ENCODE measurements at regions not wholly inside any gene's neighbourhood (a gene's known extent, or its start where the extent isn't known, plus 50 kb on each side); places are given as distances from the start of the nearest gene placed in this dataset.
"Not testable (repeated sequence)": the region's sequence is repeated elsewhere in the genome, so short reads cannot be mapped to it uniquely, and the experiment has no call there.

- WGBS, 2 donors (ENCODE audit: low coverage in 1 of 2) = 92 to 100% methylated on average over 1 to 2 of the region's 2 CpGs
- no peaks in the 10 kb centered on the region for H3K27me3 ChIP-seq
- intact Hi-C loops (cut with DNase I; ENCODE audit: low total_unique reads) (no loop called here), in situ Hi-C loops (cut with MboI; ENCODE audit: low pct_ligation_motif_present in 1 of 4, low pct_unique_long_range_greater_than_20kb in 1 of 4, low sequenced_read_pairs in 3 of 4) (no loop called here)
- TF ChIP-seq EP300 (IDR thresholded peaks at IDR 0.05; ENCODE audit: low read depth) = no peak
- TF ChIP-seq POLR2AphosphoS5 (IDR thresholded peaks at IDR 0.05) = no peak
- no peak for TF ChIP-seq CTCF (IDR thresholded peaks at IDR 0.05)
- TF ChIP-seq POLR2A (IDR thresholded peaks at IDR 0.05) = no peak
- no peak overlapping the region for H3K27ac ChIP-seq
- H3K36me3 ChIP-seq = no peaks in the 10 kb centered on the region
- no peak overlapping the region for H3K4me3 ChIP-seq
- no peaks in the 10 kb centered on the region for H3K4me1 ChIP-seq
- no peak for DNase-seq
- H3K9me3 ChIP-seq = no peaks in the 10 kb centered on the region
These were observed 549.3 kb upstream of the PPP2R3A start for GRCh38 chr3:135416182-135416581.

DNA sequence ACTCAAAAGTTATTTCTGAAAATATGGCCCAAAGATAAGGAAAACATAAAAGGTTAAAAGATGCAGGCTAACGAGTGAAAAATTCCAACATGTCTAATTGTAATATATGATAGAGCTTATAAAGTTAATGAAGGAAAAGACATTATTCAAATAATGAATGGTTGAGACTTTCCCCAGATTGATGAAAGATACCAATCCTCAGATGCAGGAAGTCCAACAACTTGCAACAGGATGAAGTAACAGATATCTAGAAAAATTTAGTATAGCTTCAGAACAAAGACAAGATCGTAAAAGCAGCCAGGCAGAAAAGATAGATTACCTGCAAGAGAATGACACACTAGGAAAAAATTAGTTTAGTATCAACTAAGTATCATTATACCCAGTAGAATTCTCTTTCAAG lies 546.4 kb upstream of the PPP2R3A start:
- H3K4me3 ChIP-seq = no peak overlapping the region
- H3K36me3 ChIP-seq = no peaks in the 10 kb centered on the region
- intact Hi-C loops (cut with DNase I; ENCODE audit: low total_unique reads) = no loop called here
- no peaks in the 10 kb centered on the region for H3K4me1 ChIP-seq
- no peak for DNase-seq
- no peaks in the 10 kb centered on the region for H3K27me3 ChIP-seq
- no peaks in the 10 kb centered on the region for H3K9me3 ChIP-seq
- in situ Hi-C loops (cut with MboI; ENCODE audit: low pct_ligation_motif_present in 1 of 4, low pct_unique_long_range_greater_than_20kb in 1 of 4, low sequenced_read_pairs in 3 of 4) = no loop called here
- 66% methylated on average over 2 of the region's 2 CpGs for WGBS, 2 donors (ENCODE audit: low coverage in 1 of 2)
- TF ChIP-seq CTCF (IDR thresholded peaks at IDR 0.05) (no peak), EP300 (IDR thresholded peaks at IDR 0.05; ENCODE audit: low read depth) (no peak), POLR2A (IDR thresholded peaks at IDR 0.05) (no peak), POLR2AphosphoS5 (IDR thresholded peaks at IDR 0.05) (no peak)
- no peak overlapping the region for H3K27ac ChIP-seq

DNA sequence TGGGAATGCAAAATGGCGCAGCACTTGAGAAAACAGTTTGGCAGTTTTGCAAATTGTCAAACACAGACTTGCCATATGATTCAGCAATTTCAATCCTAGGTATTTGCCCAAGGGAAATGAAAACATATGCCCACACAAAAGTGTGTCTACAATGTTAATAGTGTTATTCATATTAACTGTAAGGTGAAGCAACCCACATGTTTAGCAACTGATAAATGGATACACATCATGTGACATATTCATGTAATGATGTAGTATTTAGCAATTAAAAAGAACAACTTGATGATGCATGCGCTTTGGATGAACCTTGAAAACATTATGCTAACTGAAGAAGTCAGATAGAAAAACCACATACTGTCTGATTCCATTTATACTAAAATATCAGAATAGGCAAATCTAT lies 539.0 kb upstream of the PPP2R3A start:
- H3K27me3 ChIP-seq = no peaks in the 10 kb centered on the region
- no peak overlapping the region for H3K27ac ChIP-seq
- H3K4me3 ChIP-seq = no peak overlapping the region
- H3K4me1 ChIP-seq = no peaks in the 10 kb centered on the region
- intact Hi-C loops (cut with DNase I; ENCODE audit: low total_unique reads) = no loop called here
- no peaks in the 10 kb centered on the region for H3K9me3 ChIP-seq
- DNase-seq = no peak
- in situ Hi-C loops (cut with MboI; ENCODE audit: low pct_ligation_motif_present in 1 of 4, low pct_unique_long_range_greater_than_20kb in 1 of 4, low sequenced_read_pairs in 3 of 4) = no loop called here
- H3K36me3 ChIP-seq = no peaks in the 10 kb centered on the region
- TF ChIP-seq CTCF (IDR thresholded peaks at IDR 0.05) (no peak), POLR2A (IDR thresholded peaks at IDR 0.05) (no peak), EP300 (IDR thresholded peaks at IDR 0.05; ENCODE audit: low read depth) (no peak), POLR2AphosphoS5 (IDR thresholded peaks at IDR 0.05) (no peak)
- WGBS, 2 donors (ENCODE audit: low coverage in 1 of 2) = 91 to 100% methylated on average over 2 of the region's 2 CpGs

DNA sequence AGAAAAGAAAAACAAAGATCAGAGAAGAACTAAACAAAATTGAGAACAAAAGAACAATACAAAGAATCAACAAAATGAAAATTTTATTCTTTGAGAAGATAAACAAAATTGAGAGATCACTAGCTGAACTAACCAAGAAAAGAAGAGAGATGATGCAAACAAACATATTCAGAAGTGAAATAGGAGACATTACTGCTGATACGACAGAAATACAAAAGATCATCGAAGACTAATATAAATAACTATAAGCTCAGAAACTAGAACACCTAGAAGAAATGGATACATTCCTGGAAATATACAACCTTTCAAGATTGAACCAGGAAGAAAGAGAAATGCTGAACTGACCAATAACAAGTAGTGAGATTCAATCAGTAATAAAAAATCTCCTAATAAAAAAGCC lies 533.1 kb upstream of the PPP2R3A start:
- Histone ChIP-seq H3K9me3 (no peaks in the 10 kb centered on the region), H3K27ac (no peak overlapping the region), H3K4me3 (no peak overlapping the region), H3K36me3 (no peaks in the 10 kb centered on the region), H3K27me3 (no peaks in the 10 kb centered on the region), H3K4me1 (no peaks in the 10 kb centered on the region)
- intact Hi-C loops (cut with DNase I; ENCODE audit: low total_unique reads) = no loop called here
- in situ Hi-C loops (cut with MboI; ENCODE audit: low pct_ligation_motif_present in 1 of 4, low pct_unique_long_range_greater_than_20kb in 1 of 4, low sequenced_read_pairs in 3 of 4) = no loop called here
- 82 to 100% methylated on average over 2 of the region's 2 CpGs for WGBS, 2 donors (ENCODE audit: low coverage in 1 of 2)
- TF ChIP-seq CTCF (IDR thresholded peaks at IDR 0.05) = no peak
- no peak for TF ChIP-seq POLR2AphosphoS5 (IDR thresholded peaks at IDR 0.05)
- no peak for TF ChIP-seq POLR2A (IDR thresholded peaks at IDR 0.05)
- no peak for TF ChIP-seq EP300 (IDR thresholded peaks at IDR 0.05; ENCODE audit: low read depth)
- no peak for DNase-seq

- not testable (repeated sequence) for DNase-seq
These were observed 526.5 kb upstream of the PPP2R3A start for GRCh38 chr3:135438889-135439597.

GRCh38 chr3:135439632-135440031 lies 525.9 kb upstream of the PPP2R3A start:
- H3K4me3 ChIP-seq; H3K4me1 ChIP-seq; H3K27ac ChIP-seq; DNase-seq; H3K36me3 ChIP-seq; H3K9me3 ChIP-seq; intact Hi-C loops (cut with DNase I; ENCODE audit: low total_unique reads); in situ Hi-C loops (cut with MboI; ENCODE audit: low pct_ligation_motif_present in 1 of 4, low pct_unique_long_range_greater_than_20kb in 1 of 4, low sequenced_read_pairs in 3 of 4); H3K27me3 ChIP-seq: not testable (repeated sequence)
- 71 to 82% methylated on average over 4 to 7 of the region's 7 CpGs for WGBS, 2 donors (ENCODE audit: low coverage in 1 of 2)

More at GRCh38 chr3:135438889-135439597, 526.5 kb upstream of the PPP2R3A start:
- in situ Hi-C loops (cut with MboI; ENCODE audit: low pct_ligation_motif_present in 1 of 4, low pct_unique_long_range_greater_than_20kb in 1 of 4, low sequenced_read_pairs in 3 of 4); H3K9me3 ChIP-seq; H3K4me1 ChIP-seq; H3K27ac ChIP-seq; H3K36me3 ChIP-seq; H3K4me3 ChIP-seq; intact Hi-C loops (cut with DNase I; ENCODE audit: low total_unique reads); H3K27me3 ChIP-seq: not testable (repeated sequence)
- WGBS, 2 donors (ENCODE audit: low coverage in 1 of 2) = 71 to 90% methylated on average over 4 to 17 of the region's 18 CpGs
